ENCODE measurements at regions not wholly inside any gene's neighbourhood (a gene's known extent, or its start where the extent isn't known, plus 50 kb on each side); places are given as distances from the start of the nearest gene placed in this dataset.
"Not testable (repeated sequence)": the region's sequence is repeated elsewhere in the genome, so short reads cannot be mapped to it uniquely, and the experiment has no call there.

GRCh38 chr1:95793893-95794292 is 559.9 kb downstream of the RWDD3 start:
- DNase-seq (ENCODE audit: low spot score), result no peak
- POLR2A ChIA-PET, result interaction anchor here (1.5 kb wide), 1 partner anchor 10 kb away, joined by 4 read pairs; no protein-coding TSS in a partner anchor
- intact Hi-C loops (cut with micrococcal nuclease; ENCODE audit: unreplicated experiment), result no loop called here
- no peak overlapping the region for H2AFZ ChIP-seq (ENCODE audit: low read length)
- no peak overlapping the region for H3K4me3 ChIP-seq (ENCODE audit: low read depth, low read length, poor library complexity, severe bottlenecking)
- H3K79me2 ChIP-seq (ENCODE audit: insufficient read depth, low read depth, low read length), result no peaks in the 10 kb centered on the region
- TF ChIP-seq CTCF (conservative IDR thresholded peaks at IDR 0.05; ENCODE audit: low read length) (no peak; the same call in 1 of the 2 replicates), EZH2phosphoT487 (IDR thresholded peaks at IDR 0.05; ENCODE audit: borderline replicate concordance, low read depth, low read length) (no peak)
- H4K20me1 ChIP-seq (ENCODE audit: insufficient read depth, low read length), result no peaks in the 10 kb centered on the region
- no TSS peak for BruUV-seq (replicated peaks)
- H3K4me1 ChIP-seq (ENCODE audit: insufficient read depth, low read length, poor library complexity, severe bottlenecking), result no peaks in the 10 kb centered on the region
- H3K4me2 ChIP-seq (ENCODE audit: low read length), result no peak overlapping the region
- H3K36me3 ChIP-seq (ENCODE audit: insufficient read depth, low read length), result no peaks in the 10 kb centered on the region
- CTCF ChIA-PET (ENCODE audit: unreplicated experiment), result no interaction called here
- no peaks in the 10 kb centered on the region for H3K9me2 ChIP-seq (ENCODE audit: insufficient read depth, low read length)
- no peak overlapping the region for H3K27ac ChIP-seq (ENCODE audit: low read depth, low read length, poor library complexity, severe bottlenecking)
- no peaks in the 10 kb centered on the region for H3K9me3 ChIP-seq (ENCODE audit: low read length)

- CTCF ChIA-PET (ENCODE audit: unreplicated experiment); BruUV-seq (replicated peaks); H3K9me3 ChIP-seq (ENCODE audit: low read length); H4K20me1 ChIP-seq (ENCODE audit: insufficient read depth, low read length); H3K79me2 ChIP-seq (ENCODE audit: insufficient read depth, low read depth, low read length); H3K4me2 ChIP-seq (ENCODE audit: low read length); DNase-seq (ENCODE audit: low spot score); H2AFZ ChIP-seq (ENCODE audit: low read length); H3K9me2 ChIP-seq (ENCODE audit: insufficient read depth, low read length); H3K4me3 ChIP-seq (ENCODE audit: low read depth, low read length, poor library complexity, severe bottlenecking); H3K4me1 ChIP-seq (ENCODE audit: insufficient read depth, low read length, poor library complexity, severe bottlenecking); POLR2A ChIA-PET; H3K36me3 ChIP-seq (ENCODE audit: insufficient read depth, low read length); H3K27ac ChIP-seq (ENCODE audit: low read depth, low read length, poor library complexity, severe bottlenecking); intact Hi-C loops (cut with micrococcal nuclease; ENCODE audit: unreplicated experiment): not testable (repeated sequence)
Observed at GRCh38 chr1:95797761-95798160, 563.8 kb downstream of the RWDD3 start.

- Histone ChIP-seq H3K27ac (ENCODE audit: low read depth, low read length, poor library complexity, severe bottlenecking) (no peak overlapping the region), H3K4me3 (ENCODE audit: low read depth, low read length, poor library complexity, severe bottlenecking) (no peak overlapping the region), H4K20me1 (ENCODE audit: insufficient read depth, low read length) (no peaks in the 10 kb centered on the region), H3K4me1 (ENCODE audit: insufficient read depth, low read length, poor library complexity, severe bottlenecking) (no peaks in the 10 kb centered on the region), H3K4me2 (ENCODE audit: low read length) (no peak overlapping the region), H3K36me3 (ENCODE audit: insufficient read depth, low read length) (no peaks in the 10 kb centered on the region), H3K9me3 (ENCODE audit: low read length) (no peaks in the 10 kb centered on the region), H2AFZ (ENCODE audit: low read length) (no peak overlapping the region), H3K79me2 (ENCODE audit: insufficient read depth, low read depth, low read length) (no peaks in the 10 kb centered on the region), H3K9me2 (ENCODE audit: insufficient read depth, low read length) (no peaks in the 10 kb centered on the region)
- intact Hi-C loops (cut with micrococcal nuclease; ENCODE audit: unreplicated experiment), result no loop called here
- no TSS peak for BruUV-seq (replicated peaks)
- ChIA-PET CTCF (ENCODE audit: unreplicated experiment) (no interaction called here), POLR2A (no interaction called here)
- no peak for TF ChIP-seq CTCF (conservative IDR thresholded peaks at IDR 0.05; ENCODE audit: low read length)
- TF ChIP-seq EZH2phosphoT487 (IDR thresholded peaks at IDR 0.05; ENCODE audit: borderline replicate concordance, low read depth, low read length), result no peak
- no peak for DNase-seq (ENCODE audit: low spot score)
Observed at GRCh38 chr1:95806171-95806570, 572.2 kb downstream of the RWDD3 start.

Data from OCI-LY7 (cell line).